CD4-positive, alpha-beta memory T cell (primary cell): ENCODE measurements at regions not wholly inside any gene's neighbourhood (a gene's known extent, or its start where the extent isn't known, plus 50 kb on each side); places are given as distances from the start of the nearest gene placed in this dataset.

Source experiments
- CTCF ChIA-PET: fragments of 350-600 bp; sonication (Branson Sonifier 250); formaldehyde crosslinking; loops from one replicate; lab custom pipeline; 2021; ENCODE audit warnings: inconsistent platforms; ENCODE audit not compliant: partially characterized antibody; lab: Charles Lee
- POLR2A ChIA-PET: fragments of 350-600 bp; sonication (Branson Sonifier 250); formaldehyde crosslinking; loops from one replicate; lab custom pipeline; 2021; ENCODE audit not compliant: partially characterized antibody; lab: Charles Lee
- DNase-seq, 5 donors: peaks; one replicate each; pipeline versions ENCODE4 v3.0.0 to v3.0.0-alpha.2; 2020 to 2022; ENCODE audit warnings: mixed read lengths in 1 of 5
- H3K27ac ChIP-seq: one replicate; pipeline ENCODE4 v1.7.0; 2013; ENCODE audit warnings: low read depth, low read length
- H3K27me3 ChIP-seq: 2 replicates; pipeline ENCODE4 v1.7.0; 2013; ENCODE audit warnings: mild to moderate bottlenecking, low read length, moderate library complexity; ENCODE audit not compliant: insufficient read depth
- H3K36me3 ChIP-seq: 2 replicates; pipeline ENCODE4 v1.7.0; 2013; ENCODE audit warnings: mild to moderate bottlenecking, low read length, moderate library complexity; ENCODE audit not compliant: insufficient read depth
- H3K4me1 ChIP-seq: 2 replicates; pipeline ENCODE4 v1.7.0; 2013; ENCODE audit warnings: mild to moderate bottlenecking, low read length, moderate library complexity; ENCODE audit not compliant: insufficient read depth
- H3K4me3 ChIP-seq, 2 donors: one replicate each; pipeline ENCODE4 v1.7.0; 2013; ENCODE audit warnings: low read length in 2 of 2, mild to moderate bottlenecking in 1 of 2
- H3K9me3 ChIP-seq, 2 donors: one replicate each; pipeline ENCODE4 v1.7.0; 2013; ENCODE audit warnings: low read length in 2 of 2, control low read depth in 1 of 2; ENCODE audit not compliant: control insufficient read depth in 1 of 2
- H3K27ac Mint-ChIP-seq, 7 donors: one replicate each; pipeline ENCODE4 v1.8.0; 2020 to 2021; ENCODE audit warnings: mixed read lengths in 7 of 7, mild to moderate bottlenecking in 6 of 7, inconsistent platforms in 3 of 7, moderate library complexity in 3 of 7
- H3K27me3 Mint-ChIP-seq, 2 donors: one replicate each; pipeline ENCODE4 v1.8.0; 2020 to 2021; ENCODE audit warnings: mixed read lengths in 2 of 2
- H3K36me3 Mint-ChIP-seq, 2 donors: one replicate each; pipeline ENCODE4 v1.8.0; 2020 to 2021; ENCODE audit warnings: mixed read lengths in 2 of 2, inconsistent platforms in 1 of 2, mild to moderate bottlenecking in 1 of 2
- H3K4me1 Mint-ChIP-seq, 4 donors: one replicate each; pipeline ENCODE4 v1.8.0; 2020 to 2021; ENCODE audit warnings: mixed read lengths in 4 of 4, mild to moderate bottlenecking in 1 of 4
- H3K4me3 Mint-ChIP-seq, 8 donors: one replicate each; pipeline ENCODE4 v1.8.0; 2020 to 2021; ENCODE audit warnings: mixed read lengths in 8 of 8, mild to moderate bottlenecking in 7 of 8, moderate library complexity in 6 of 8, inconsistent platforms in 3 of 8
- H3K9me3 Mint-ChIP-seq, 8 donors: one replicate each; pipeline ENCODE4 v1.8.0; 2020 to 2021; ENCODE audit warnings: mixed read lengths in 8 of 8, mild to moderate bottlenecking in 5 of 8, inconsistent platforms in 3 of 8, moderate library complexity in 1 of 8
- intact Hi-C: fragments of 100-400 bp; cut with micrococcal nuclease; formaldehyde crosslinking; loops from one replicate; pipeline ENCODE4 v1.15.1; 2023

GRCh38 chrX:724256-724655 is 93.7 kb downstream of the SHOX start:
- no peak overlapping the region for H3K4me3 ChIP-seq
- no peaks in the 10 kb centered on the region for H3K27me3 ChIP-seq
- Mint-ChIP-seq H3K36me3 (no peaks in the 10 kb centered on the region), H3K27me3 (no peaks in the 10 kb centered on the region), H3K4me3 (no peak overlapping the region), H3K9me3 (peaks cover 0 to 18% (median 8%) of the 10 kb centered on the region in 8 donors), H3K27ac (peak overlapping the region in 1 of 7 donors; percentile 48), H3K4me1 (no peaks in the 10 kb centered on the region)
- ChIA-PET POLR2A (no interaction called here), CTCF (no interaction called here)
- peak in 2 of 5 donors; percentile 17 to 31 for DNase-seq
- no peaks in the 10 kb centered on the region for H3K4me1 ChIP-seq
- no peak overlapping the region for H3K27ac ChIP-seq
- no peaks in the 10 kb centered on the region for H3K36me3 ChIP-seq
- intact Hi-C loops, result no loop called here
- peaks cover 0 to 13% of the 10 kb centered on the region in 2 donors for H3K9me3 ChIP-seq

DNA sequence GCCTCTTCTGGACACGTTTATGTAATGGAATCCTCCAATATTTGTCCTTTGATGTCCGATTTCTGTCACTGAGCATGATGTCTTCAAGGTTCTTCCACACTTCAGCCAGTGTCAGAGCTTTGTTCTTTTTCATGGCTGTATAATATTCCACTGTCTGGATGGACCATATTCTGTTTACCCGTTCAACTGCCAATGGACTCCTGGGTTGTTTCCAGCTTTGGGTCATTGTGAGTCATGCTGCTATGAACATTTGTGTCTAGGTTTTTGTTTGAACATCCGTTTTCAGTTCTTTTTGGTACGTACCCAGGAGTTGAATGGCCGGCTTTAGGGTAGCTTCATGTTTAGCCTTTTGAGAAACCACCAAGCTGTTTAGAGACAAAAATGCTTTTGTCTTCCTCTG is 93.2 kb downstream of the SHOX start:
- no peaks in the 10 kb centered on the region for H3K27me3 ChIP-seq
- peak in 2 of 5 donors; percentile 18 to 21 for DNase-seq
- peaks cover 0 to 13% of the 10 kb centered on the region in 2 donors for H3K9me3 ChIP-seq
- ChIA-PET CTCF (no interaction called here), POLR2A (no interaction called here)
- H3K4me3 Mint-ChIP-seq, result no peak overlapping the region
- no peaks in the 10 kb centered on the region for H3K4me1 Mint-ChIP-seq
- H3K27ac Mint-ChIP-seq, result peak overlapping the region in 1 of 7 donors; percentile 48
- H3K27ac ChIP-seq, result no peak overlapping the region
- H3K36me3 ChIP-seq, result no peaks in the 10 kb centered on the region
- no peaks in the 10 kb centered on the region for H3K36me3 Mint-ChIP-seq
- H3K4me3 ChIP-seq, result no peak overlapping the region
- no peaks in the 10 kb centered on the region for H3K4me1 ChIP-seq
- no peaks in the 10 kb centered on the region for H3K27me3 Mint-ChIP-seq
- intact Hi-C loops, result no loop called here
- H3K9me3 Mint-ChIP-seq, result peaks cover 0 to 21% (median 8%) of the 10 kb centered on the region in 8 donors

DNA sequence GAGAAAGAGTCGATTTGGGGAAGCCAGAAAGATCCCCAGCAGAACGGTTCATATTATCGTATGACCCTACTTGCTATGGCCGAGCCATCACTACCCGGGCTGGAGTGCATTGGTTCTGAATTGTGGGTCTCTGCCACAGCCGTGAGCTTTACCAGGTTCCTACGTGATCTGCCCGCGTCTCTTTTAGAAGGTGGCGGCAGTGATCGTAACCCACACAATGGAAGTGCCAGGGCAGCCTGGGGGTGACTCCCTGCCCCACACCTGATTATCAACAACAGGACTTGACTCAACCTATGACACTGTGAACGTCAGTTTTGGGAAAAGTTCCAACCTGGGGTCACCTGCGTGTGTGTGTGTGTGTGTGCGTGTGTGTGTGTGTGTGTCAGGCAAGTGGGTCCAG is 90.8 kb downstream of the SHOX start:
- H3K36me3 ChIP-seq, result no peaks in the 10 kb centered on the region
- H3K9me3 Mint-ChIP-seq, result peaks cover 0 to 33% (median 14%) of the 10 kb centered on the region in 8 donors
- no peak for DNase-seq
- H3K9me3 ChIP-seq, result peaks cover 0 to 13% of the 10 kb centered on the region in 2 donors
- no peak overlapping the region for H3K27ac ChIP-seq
- H3K27me3 Mint-ChIP-seq, result no peaks in the 10 kb centered on the region
- H3K27me3 ChIP-seq, result no peaks in the 10 kb centered on the region
- H3K27ac Mint-ChIP-seq, result no peak overlapping the region
- intact Hi-C loops, result no loop called here
- H3K4me3 Mint-ChIP-seq, result no peak overlapping the region
- ChIA-PET CTCF (no interaction called here), POLR2A (no interaction called here)
- H3K4me3 ChIP-seq, result no peak overlapping the region
- H3K36me3 Mint-ChIP-seq, result no peaks in the 10 kb centered on the region
- no peaks in the 10 kb centered on the region for H3K4me1 ChIP-seq
- no peaks in the 10 kb centered on the region for H3K4me1 Mint-ChIP-seq

DNA sequence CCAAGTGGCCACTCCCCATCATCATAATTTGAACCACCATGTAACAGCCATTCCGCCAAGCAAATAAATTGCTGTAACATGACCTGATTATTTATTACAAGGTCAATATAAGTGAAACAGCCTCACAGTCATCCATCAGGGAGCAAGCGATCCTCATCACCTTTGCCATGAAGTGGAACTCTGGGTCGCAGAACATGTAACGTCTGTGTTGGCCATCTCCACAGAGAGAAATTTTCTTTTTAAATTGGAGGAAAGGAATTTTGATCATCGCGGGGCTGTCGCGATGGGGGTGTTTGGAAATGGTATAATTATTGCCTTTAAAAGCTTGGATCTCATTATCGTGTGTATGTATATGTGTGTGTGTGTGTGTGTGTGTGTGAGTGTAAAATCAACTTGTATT is 90.2 kb downstream of the SHOX start:
- Mint-ChIP-seq H3K9me3 (peaks cover 0 to 33% (median 14%) of the 10 kb centered on the region in 8 donors), H3K27ac (no peak overlapping the region), H3K4me3 (no peak overlapping the region), H3K27me3 (no peaks in the 10 kb centered on the region), H3K36me3 (no peaks in the 10 kb centered on the region), H3K4me1 (no peaks in the 10 kb centered on the region)
- Histone ChIP-seq H3K36me3 (no peaks in the 10 kb centered on the region), H3K9me3 (peaks cover 0 to 13% of the 10 kb centered on the region in 2 donors), H3K4me3 (no peak overlapping the region), H3K27me3 (no peaks in the 10 kb centered on the region), H3K4me1 (no peaks in the 10 kb centered on the region), H3K27ac (no peak overlapping the region)
- CTCF ChIA-PET, result no interaction called here
- POLR2A ChIA-PET, result no interaction called here
- intact Hi-C loops, result no loop called here
- DNase-seq, result no peak

GRCh38 chrX:720250-720649 is 89.7 kb downstream of the SHOX start:
- no peaks in the 10 kb centered on the region for H3K27me3 Mint-ChIP-seq
- H3K4me3 Mint-ChIP-seq, result no peak overlapping the region
- H3K9me3 Mint-ChIP-seq, result peaks cover 0 to 31% (median 17%) of the 10 kb centered on the region in 8 donors
- H3K36me3 Mint-ChIP-seq, result no peaks in the 10 kb centered on the region
- H3K4me1 Mint-ChIP-seq, result no peaks in the 10 kb centered on the region
- H3K27me3 ChIP-seq, result no peaks in the 10 kb centered on the region
- H3K9me3 ChIP-seq, result peaks cover 0 to 13% of the 10 kb centered on the region in 2 donors
- no peak overlapping the region for H3K4me3 ChIP-seq
- no peaks in the 10 kb centered on the region for H3K4me1 ChIP-seq
- intact Hi-C loops, result no loop called here
- CTCF ChIA-PET, result no interaction called here
- no peak overlapping the region for H3K27ac ChIP-seq
- no peak for DNase-seq
- no peaks in the 10 kb centered on the region for H3K36me3 ChIP-seq
- POLR2A ChIA-PET, result no interaction called here
- peak overlapping the region in 1 of 7 donors; percentile 42 for H3K27ac Mint-ChIP-seq

- Histone ChIP-seq H3K27ac (no peak overlapping the region), H3K4me3 (no peak overlapping the region), H3K9me3 (no peaks in the 10 kb centered on the region), H3K27me3 (no peaks in the 10 kb centered on the region), H3K36me3 (no peaks in the 10 kb centered on the region), H3K4me1 (no peaks in the 10 kb centered on the region)
- Mint-ChIP-seq H3K36me3 (peaks cover 0 to 3% of the 10 kb centered on the region in 2 donors), H3K4me1 (no peaks in the 10 kb centered on the region), H3K4me3 (no peak overlapping the region), H3K9me3 (peaks cover 0 to 32% (median 28%) of the 10 kb centered on the region in 8 donors), H3K27ac (no peak overlapping the region), H3K27me3 (no peaks in the 10 kb centered on the region)
- ChIA-PET POLR2A (no interaction called here), CTCF (no interaction called here)
- intact Hi-C loops, result no loop called here
- DNase-seq, result no peak
Measured at GRCh38 chrX:716136-716535, 85.5 kb downstream of the SHOX start.

DNA sequence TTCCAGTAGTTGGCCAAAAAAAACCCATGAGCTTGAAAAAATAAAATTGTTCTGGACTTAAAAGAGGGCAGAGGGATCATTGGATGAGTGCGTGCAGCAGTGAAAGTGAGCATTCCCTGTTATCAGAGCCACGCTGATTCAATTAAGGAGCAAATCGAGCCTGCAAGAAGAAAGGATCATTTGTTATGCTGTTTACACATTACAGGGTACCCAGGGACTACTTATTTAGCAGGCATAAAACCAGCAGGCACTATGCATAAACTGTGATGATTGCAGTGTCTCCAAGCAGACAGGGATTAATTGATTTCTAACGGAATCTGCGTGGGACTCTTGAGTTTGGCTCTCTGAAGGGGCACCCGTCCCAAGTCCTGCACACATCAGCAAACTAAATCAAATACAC is 83.5 kb downstream of the SHOX start:
- intact Hi-C loops, result no loop called here
- Mint-ChIP-seq H3K27ac (no peak overlapping the region), H3K27me3 (peaks cover 0 to 1% of the 10 kb centered on the region in 2 donors), H3K4me3 (no peak overlapping the region), H3K4me1 (no peaks in the 10 kb centered on the region), H3K36me3 (peaks cover 0 to 3% of the 10 kb centered on the region in 2 donors), H3K9me3 (peaks cover 0 to 35% (median 28%) of the 10 kb centered on the region in 8 donors)
- Histone ChIP-seq H3K27ac (no peak overlapping the region), H3K9me3 (no peaks in the 10 kb centered on the region), H3K4me3 (no peak overlapping the region), H3K4me1 (no peaks in the 10 kb centered on the region), H3K36me3 (no peaks in the 10 kb centered on the region), H3K27me3 (no peaks in the 10 kb centered on the region)
- ChIA-PET POLR2A (no interaction called here), CTCF (no interaction called here)
- no peak for DNase-seq
